ENCODE measurements at regions not wholly inside any gene's neighbourhood (a gene's known extent, or its start where the extent isn't known, plus 50 kb on each side); places are given as distances from the start of the nearest gene placed in this dataset.

DNA sequence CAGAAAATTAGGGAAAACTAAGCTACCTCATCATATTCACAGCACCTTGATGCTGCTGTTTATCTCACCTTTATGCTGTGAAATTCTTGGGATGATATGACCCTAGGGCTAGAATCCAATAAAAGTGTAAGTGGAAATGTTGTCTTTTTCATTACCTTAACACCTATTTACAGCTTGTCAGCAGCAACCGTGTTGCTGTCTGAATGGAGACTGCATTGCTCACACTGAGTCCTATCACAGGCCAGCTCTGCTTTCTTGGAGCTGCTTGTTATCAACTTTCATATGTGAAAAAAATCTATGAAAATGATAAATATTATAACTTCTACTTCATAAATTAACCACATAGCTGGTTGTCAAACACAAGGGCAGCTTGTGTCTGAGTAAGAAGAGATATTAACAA lies 789.5 kb downstream of the TECRL start:
- H3K4me3 ChIP-seq (ENCODE audit: low read depth, low read length), result no peak overlapping the region
- TF ChIP-seq, protein P1, sequence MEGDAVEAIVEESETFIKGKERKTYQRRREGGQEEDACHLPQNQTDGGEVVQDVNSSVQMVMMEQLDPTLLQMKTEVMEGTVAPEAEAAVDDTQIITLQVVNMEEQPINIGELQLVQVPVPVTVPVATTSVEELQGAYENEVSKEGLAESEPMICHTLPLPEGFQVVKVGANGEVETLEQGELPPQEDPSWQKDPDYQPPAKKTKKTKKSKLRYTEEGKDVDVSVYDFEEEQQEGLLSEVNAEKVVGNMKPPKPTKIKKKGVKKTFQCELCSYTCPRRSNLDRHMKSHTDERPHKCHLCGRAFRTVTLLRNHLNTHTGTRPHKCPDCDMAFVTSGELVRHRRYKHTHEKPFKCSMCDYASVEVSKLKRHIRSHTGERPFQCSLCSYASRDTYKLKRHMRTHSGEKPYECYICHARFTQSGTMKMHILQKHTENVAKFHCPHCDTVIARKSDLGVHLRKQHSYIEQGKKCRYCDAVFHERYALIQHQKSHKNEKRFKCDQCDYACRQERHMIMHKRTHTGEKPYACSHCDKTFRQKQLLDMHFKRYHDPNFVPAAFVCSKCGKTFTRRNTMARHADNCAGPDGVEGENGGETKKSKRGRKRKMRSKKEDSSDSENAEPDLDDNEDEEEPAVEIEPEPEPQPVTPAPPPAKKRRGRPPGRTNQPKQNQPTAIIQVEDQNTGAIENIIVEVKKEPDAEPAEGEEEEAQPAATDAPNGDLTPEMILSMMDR (IDR thresholded peaks at IDR 0.05; ENCODE audit: low read depth, low read length, missing control alignments), result no peak
- no peak for DNase-seq (ENCODE audit: low read depth)

DNA sequence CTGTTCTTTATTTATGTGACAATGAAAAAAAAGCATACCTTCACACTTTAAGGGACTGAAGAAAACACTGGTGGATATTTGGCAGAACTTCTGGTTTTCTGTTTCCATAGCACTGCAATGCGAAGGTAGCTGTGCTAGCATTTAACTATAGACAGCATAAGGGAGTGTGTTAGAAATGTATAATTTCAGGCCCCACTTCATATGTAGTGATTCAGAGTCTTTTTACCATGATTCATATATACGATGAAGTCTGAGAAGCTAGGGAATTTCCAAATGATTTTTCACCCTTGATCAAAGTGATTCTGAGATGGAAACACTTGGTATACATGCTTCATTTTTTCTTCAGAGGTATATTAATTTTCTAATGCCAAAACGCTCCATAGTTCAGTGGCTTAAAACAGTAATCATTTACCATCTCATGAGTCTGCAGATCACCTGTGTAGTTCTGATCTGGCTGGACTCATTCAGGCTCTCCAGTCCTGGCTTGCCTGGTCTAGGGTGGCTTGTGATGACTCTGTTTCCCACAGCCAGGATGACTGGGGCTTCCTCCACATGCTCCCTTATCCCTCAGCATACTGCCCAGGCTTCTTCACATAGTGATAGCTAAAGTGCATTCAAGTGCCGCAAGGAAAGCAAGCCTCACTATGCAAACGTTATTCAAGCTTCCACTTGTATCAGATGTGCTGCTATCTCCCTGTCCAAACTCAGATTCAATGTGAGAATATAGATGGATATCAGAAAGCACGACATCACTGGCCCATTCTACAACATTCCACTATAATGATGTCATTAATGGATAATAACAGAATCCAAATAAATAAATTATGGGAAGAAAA lies 790.1 kb downstream of the TECRL start:
- DNase-seq (ENCODE audit: low read depth), result no peak
- TF ChIP-seq, protein P1 (IDR thresholded peaks at IDR 0.05; ENCODE audit: low read depth, low read length, missing control alignments), result no peak
- H3K4me3 ChIP-seq (ENCODE audit: low read depth, low read length), result no peak overlapping the region

DNA sequence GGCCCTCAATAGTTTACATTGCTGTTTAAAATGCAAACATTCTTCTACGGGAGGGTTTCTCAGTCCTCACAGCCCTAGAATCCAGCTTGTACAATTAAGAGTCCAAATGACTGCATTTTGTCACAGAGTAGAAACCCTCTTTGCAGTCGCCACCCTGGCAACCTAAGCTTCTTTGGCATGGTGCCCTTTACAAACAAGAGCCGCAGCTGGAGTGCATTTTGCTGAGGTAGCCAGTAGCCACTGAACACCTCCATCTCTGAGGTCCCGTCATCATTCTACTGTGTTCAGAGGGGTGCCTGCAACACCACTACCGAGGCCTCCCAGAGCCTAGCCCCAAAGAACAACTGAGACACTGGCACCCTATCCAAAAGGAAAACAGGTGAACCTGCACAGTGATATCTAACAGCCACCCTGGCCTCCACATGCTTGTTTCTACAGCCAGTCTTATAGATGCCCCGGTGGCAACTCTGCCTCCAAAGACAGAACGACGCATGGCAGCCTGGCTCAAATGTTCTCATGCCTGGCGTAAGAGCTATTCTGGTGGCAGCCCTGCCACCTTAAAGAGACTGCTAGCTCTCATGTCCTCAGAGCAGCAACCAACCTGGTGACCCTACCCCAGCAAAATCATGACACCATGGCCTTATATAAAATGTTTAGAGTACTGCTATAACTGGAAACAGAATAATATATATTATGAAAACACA lies 801.9 kb downstream of the TECRL start:
- DNase-seq (ENCODE audit: low read depth), result no peak
- TF ChIP-seq, protein P1 (IDR thresholded peaks at IDR 0.05; ENCODE audit: low read depth, low read length, missing control alignments), result no peak
- no peak overlapping the region for H3K4me3 ChIP-seq (ENCODE audit: low read depth, low read length)

DNA sequence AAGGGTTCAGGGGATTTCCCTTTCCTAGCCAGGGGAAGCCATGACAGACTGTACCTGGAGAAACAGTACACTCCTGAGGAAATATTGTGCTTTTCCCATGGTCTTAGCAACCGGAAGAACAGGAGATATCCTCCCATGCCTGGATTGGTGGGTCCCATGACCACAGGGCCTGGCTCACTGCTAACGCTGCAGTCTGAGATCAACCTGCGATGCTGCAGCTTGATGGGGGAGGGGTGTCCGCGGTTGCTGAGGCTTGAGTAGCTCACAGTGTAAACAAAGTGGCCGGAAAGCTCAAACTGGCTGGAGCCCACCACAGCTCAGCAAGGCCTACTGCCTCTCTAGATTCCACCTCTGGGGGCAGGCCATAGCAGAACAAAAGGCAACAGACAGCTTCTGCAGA lies 819.5 kb downstream of the TECRL start:
- no peak overlapping the region for H3K4me3 ChIP-seq (ENCODE audit: low read depth, low read length)
- TF ChIP-seq, protein P1 (IDR thresholded peaks at IDR 0.05; ENCODE audit: low read depth, low read length, missing control alignments), result no peak
- no peak for DNase-seq (ENCODE audit: low read depth)

DNA sequence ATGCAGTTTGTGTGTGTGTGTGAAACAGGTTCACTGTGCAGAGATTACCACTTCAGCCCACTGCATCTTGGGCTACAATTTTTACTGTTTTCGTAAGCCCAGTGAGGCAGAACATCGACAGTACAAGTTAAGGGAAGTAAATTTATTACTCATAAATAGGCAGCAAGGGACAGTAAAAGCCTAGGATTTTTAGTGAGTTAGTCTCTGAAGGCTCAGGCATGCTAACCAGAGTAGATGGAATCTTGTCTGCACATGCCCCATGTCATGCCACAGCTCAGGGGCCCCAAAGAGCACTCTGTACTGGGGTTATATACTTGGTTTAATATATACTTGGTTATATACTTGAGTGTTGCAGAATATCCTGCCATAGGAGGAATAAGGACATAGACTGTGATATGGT lies 825.7 kb downstream of the TECRL start:
- TF ChIP-seq, protein P1 (IDR thresholded peaks at IDR 0.05; ENCODE audit: low read depth, low read length, missing control alignments), result no peak
- H3K4me3 ChIP-seq (ENCODE audit: low read depth, low read length), result no peak overlapping the region
- DNase-seq (ENCODE audit: low read depth), result no peak

DNA sequence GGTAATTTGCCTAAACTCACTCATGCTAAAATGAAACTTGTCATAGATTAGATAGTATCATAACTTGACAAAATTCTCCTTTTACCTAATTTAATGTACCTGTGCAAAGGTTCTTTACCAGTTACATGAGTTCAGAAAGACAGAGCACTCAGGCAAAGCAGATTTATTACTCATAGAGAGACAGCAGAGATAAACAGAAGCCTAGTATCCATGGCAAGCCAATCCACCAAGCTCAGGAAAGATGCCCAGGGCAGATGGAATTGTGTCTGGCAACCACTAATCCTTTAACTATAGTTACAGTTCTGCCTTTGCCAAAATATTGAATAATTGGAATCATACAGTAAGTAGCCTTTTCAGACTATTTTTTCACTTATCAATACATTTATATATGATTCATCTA lies 826.2 kb downstream of the TECRL start:
- no peak for DNase-seq (ENCODE audit: low read depth)
- TF ChIP-seq, protein P1 (IDR thresholded peaks at IDR 0.05; ENCODE audit: low read depth, low read length, missing control alignments), result no peak

More for the DNA sequence above, 826.2 kb downstream of the TECRL start:
- no peak overlapping the region for H3K4me3 ChIP-seq (ENCODE audit: low read depth, low read length)

Measured in GM12864 (cell line).